ENCODE measurements at regions not wholly inside any gene's neighbourhood (a gene's known extent, or its start where the extent isn't known, plus 50 kb on each side); places are given as distances from the start of the nearest gene placed in this dataset. TPM values are rescaled to one million over a fixed set of nuclear protein-coding genes. Genes with fewer than 3 reads are reported as not detected.
A peak's percentile ranks its signal among the peaks of the same experiment; 100 is the strongest.

DNA sequence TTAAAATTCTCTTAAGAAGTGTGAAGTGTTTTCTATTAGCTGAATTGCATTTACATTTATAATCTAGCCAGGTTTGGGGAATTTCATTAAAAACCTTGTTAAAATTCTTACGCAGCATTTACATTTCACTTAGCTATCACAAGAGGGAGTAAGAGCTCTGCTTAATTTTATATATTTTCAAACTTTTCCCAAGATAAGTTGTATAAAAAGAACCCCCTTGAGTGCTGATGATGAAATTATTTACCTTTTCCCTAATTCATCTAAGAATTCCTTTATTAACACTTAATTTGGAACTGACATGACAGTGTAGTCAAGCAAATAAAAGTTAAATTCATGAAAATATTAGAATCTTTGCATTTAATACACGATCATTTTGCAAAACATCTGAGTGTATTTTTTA is 54.2 kb upstream of the ZSWIM2 start (continued):
- TF ChIP-seq, protein P1, sequence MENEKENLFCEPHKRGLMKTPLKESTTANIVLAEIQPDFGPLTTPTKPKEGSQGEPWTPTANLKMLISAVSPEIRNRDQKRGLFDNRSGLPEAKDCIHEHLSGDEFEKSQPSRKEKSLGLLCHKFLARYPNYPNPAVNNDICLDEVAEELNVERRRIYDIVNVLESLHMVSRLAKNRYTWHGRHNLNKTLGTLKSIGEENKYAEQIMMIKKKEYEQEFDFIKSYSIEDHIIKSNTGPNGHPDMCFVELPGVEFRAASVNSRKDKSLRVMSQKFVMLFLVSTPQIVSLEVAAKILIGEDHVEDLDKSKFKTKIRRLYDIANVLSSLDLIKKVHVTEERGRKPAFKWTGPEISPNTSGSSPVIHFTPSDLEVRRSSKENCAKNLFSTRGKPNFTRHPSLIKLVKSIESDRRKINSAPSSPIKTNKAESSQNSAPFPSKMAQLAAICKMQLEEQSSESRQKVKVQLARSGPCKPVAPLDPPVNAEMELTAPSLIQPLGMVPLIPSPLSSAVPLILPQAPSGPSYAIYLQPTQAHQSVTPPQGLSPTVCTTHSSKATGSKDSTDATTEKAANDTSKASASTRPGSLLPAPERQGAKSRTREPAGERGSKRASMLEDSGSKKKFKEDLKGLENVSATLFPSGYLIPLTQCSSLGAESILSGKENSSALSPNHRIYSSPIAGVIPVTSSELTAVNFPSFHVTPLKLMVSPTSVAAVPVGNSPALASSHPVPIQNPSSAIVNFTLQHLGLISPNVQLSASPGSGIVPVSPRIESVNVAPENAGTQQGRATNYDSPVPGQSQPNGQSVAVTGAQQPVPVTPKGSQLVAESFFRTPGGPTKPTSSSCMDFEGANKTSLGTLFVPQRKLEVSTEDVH (IDR thresholded peaks at IDR 0.05; ENCODE audit: low read depth, partially characterized antibody) = no peak
- no peak for TF ChIP-seq SAFB2 (IDR thresholded peaks at IDR 0.05; ENCODE audit: borderline replicate concordance, low read depth, low read length, severe bottlenecking)
- TF ChIP-seq ZNF668 (CRISPR knock-in tag; IDR thresholded peaks at IDR 0.05) = no peak
- no peak for TF ChIP-seq MCM3 (IDR thresholded peaks at IDR 0.05)
- no peak for TF ChIP-seq ETV6 (IDR thresholded peaks at IDR 0.05; ENCODE audit: borderline replicate concordance in 1 of 2, low read depth in 2 of 2, low read length in 1 of 2)
- no peak for TF ChIP-seq ETV6 (CRISPR knock-in tag; IDR thresholded peaks at IDR 0.05; ENCODE audit: borderline replicate concordance)
- TF ChIP-seq, protein P2, sequence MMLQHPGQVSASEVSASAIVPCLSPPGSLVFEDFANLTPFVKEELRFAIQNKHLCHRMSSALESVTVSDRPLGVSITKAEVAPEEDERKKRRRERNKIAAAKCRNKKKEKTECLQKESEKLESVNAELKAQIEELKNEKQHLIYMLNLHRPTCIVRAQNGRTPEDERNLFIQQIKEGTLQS (IDR thresholded peaks at IDR 0.05) = peak; percentile 37; the same call in 1 of the 2 replicates
- TF ChIP-seq, protein P2 (CRISPR knock-in tag; conservative IDR thresholded peaks at IDR 0.05) = no peak
- TF ChIP-seq RAD21 (CRISPR knock-in tag; conservative IDR thresholded peaks at IDR 0.05 in 1 of 2, IDR thresholded peaks at IDR 0.05 in 1 of 2) = peak; percentile 40 to 60
- no peak for TF ChIP-seq ETS2 (tag; IDR thresholded peaks at IDR 0.05; ENCODE audit: borderline replicate concordance, poor library complexity, severe bottlenecking)
- TF ChIP-seq, protein P3, sequence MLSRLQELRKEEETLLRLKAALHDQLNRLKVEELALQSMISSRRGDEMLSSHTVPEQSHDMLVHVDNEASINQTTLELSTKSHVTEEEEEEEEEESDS (CRISPR knock-in tag; IDR thresholded peaks at IDR 0.05) = no peak
- TF ChIP-seq SNIP1 (IDR thresholded peaks at IDR 0.05; ENCODE audit: low read depth) = no peak
- no peak for TF ChIP-seq NCOA6 (IDR thresholded peaks at IDR 0.05)

Small RNA genes lying in the stretch of these regions (small RNA-seq; reads per million reads assigned to genes)
- gene RN7SKP42 = not detected
- not detected for gene RNU6-989P

Data from K562 (cell line).